ENCODE measurements at regions not wholly inside any gene's neighbourhood (a gene's known extent, or its start where the extent isn't known, plus 50 kb on each side); places are given as distances from the start of the nearest gene placed in this dataset.

DNA sequence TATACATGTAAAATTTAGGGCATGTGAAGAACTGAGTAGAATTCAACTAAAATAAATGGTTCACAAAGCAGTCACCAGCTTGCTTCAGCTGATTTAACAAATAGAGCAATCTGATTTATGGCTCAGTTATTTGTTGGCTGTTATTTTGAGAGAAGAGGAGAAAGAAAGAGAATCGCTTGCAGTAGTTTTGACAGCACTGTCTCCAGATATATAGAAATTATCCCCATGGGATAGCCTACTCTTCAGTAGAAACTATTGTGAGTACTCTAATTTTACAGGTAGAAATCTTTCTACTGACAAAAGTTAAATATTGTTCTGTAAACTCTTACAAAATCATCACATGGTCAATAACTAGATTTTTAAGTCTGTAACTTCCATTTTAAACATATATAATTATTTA lies 1098.2 kb downstream of the MRPL39 start:
- TF ChIP-seq, protein P1, sequence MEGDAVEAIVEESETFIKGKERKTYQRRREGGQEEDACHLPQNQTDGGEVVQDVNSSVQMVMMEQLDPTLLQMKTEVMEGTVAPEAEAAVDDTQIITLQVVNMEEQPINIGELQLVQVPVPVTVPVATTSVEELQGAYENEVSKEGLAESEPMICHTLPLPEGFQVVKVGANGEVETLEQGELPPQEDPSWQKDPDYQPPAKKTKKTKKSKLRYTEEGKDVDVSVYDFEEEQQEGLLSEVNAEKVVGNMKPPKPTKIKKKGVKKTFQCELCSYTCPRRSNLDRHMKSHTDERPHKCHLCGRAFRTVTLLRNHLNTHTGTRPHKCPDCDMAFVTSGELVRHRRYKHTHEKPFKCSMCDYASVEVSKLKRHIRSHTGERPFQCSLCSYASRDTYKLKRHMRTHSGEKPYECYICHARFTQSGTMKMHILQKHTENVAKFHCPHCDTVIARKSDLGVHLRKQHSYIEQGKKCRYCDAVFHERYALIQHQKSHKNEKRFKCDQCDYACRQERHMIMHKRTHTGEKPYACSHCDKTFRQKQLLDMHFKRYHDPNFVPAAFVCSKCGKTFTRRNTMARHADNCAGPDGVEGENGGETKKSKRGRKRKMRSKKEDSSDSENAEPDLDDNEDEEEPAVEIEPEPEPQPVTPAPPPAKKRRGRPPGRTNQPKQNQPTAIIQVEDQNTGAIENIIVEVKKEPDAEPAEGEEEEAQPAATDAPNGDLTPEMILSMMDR (optimal IDR thresholded peaks at IDR 0.05 in 1 of 3, IDR thresholded peaks at IDR 0.05 in 1 of 3, conservative IDR thresholded peaks at IDR 0.05 in 1 of 3; ENCODE audit: extremely low read depth in 1 of 3, insufficient read depth in 2 of 3, low read length in 3 of 3) = no peak
- no peak for TF ChIP-seq EZH2 (IDR thresholded peaks at IDR 0.05; ENCODE audit: low read length)

Data from keratinocyte (primary cell).